Activated B cell treated with CpG ODN at 0.5 μM for 24 hours (primary cell): ENCODE measurements at regions not wholly inside any gene's neighbourhood (a gene's known extent, or its start where the extent isn't known, plus 50 kb on each side); places are given as distances from the start of the nearest gene placed in this dataset.

Experiments used
- ATAC-seq: fragments of 200-7000 bp; cut with Tn5 transposase; one replicate; pipeline ENCODE4 v1.10.0; 2021; ENCODE audit warnings: low read depth, mild to moderate bottlenecking, moderate library complexity
- CTCF ChIA-PET: fragments of 350-600 bp; sonication (Branson Sonifier 250); formaldehyde crosslinking; loops from one replicate; lab custom pipeline; 2021; ENCODE audit warnings: antibody characterized with exemption; lab: Charles Lee
- POLR2A ChIA-PET: fragments of 350-600 bp; sonication (Branson Sonifier 250); formaldehyde crosslinking; loops from one replicate; lab custom pipeline; 2021; ENCODE audit warnings: antibody characterized with exemption; lab: Charles Lee
- DNase-seq: peaks from one replicate; pipeline ENCODE4 v3.0.0; 2022
- H3K27ac Mint-ChIP-seq: one replicate; pipeline ENCODE4 v1.8.0; 2020; ENCODE audit warnings: mixed read lengths
- H3K27me3 Mint-ChIP-seq: one replicate; pipeline ENCODE4 v1.8.0; 2021; ENCODE audit warnings: mixed read lengths
- H3K36me3 Mint-ChIP-seq: one replicate; pipeline ENCODE4 v1.8.0; 2021; ENCODE audit warnings: low read depth, mixed read lengths
- H3K4me1 Mint-ChIP-seq: one replicate; pipeline ENCODE4 v1.8.0; 2021; ENCODE audit warnings: mixed read lengths
- H3K4me3 Mint-ChIP-seq: one replicate; pipeline ENCODE4 v1.8.0; 2020; ENCODE audit warnings: mild to moderate bottlenecking, mixed read lengths
- H3K9me3 Mint-ChIP-seq: one replicate; pipeline ENCODE4 v1.8.0; 2020; ENCODE audit warnings: mixed read lengths
- intact Hi-C: fragments of 100-400 bp; cut with micrococcal nuclease; formaldehyde crosslinking; loops from one replicate; pipeline ENCODE4 v1.15.1; 2024
- TF ChIP-seq, protein P1 (sequence below): fragments of 200-600 bp; IDR thresholded peaks from one replicate; pipeline ENCODE4 v1.8.0; 2022; ENCODE audit warnings: antibody characterized with exemption, mild to moderate bottlenecking

DNA sequence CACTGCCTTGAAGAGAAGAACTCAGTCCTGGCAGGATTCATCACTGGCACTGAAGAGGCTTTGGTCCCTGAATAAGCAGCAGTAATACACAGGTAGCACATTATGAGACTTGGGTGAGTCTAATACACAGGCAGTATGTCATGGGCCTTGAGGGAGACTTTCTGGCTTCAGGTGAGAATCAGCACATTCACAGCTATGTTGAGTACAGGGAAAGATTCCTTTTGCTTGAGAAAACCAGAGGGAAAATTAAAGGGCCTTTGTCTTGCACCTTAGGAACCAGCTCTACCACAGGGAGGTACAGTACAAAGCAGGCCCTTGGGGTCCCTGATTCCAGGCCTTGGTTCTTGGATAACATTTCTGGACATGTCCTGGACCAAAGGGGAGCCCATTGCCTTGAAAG is 484.6 kb downstream of the RFC3 start:
- no peaks in the 10 kb centered on the region for H3K36me3 Mint-ChIP-seq
- no peak for DNase-seq
- H3K9me3 Mint-ChIP-seq: peaks cover 4% of the 10 kb centered on the region
- TF ChIP-seq, protein P1, sequence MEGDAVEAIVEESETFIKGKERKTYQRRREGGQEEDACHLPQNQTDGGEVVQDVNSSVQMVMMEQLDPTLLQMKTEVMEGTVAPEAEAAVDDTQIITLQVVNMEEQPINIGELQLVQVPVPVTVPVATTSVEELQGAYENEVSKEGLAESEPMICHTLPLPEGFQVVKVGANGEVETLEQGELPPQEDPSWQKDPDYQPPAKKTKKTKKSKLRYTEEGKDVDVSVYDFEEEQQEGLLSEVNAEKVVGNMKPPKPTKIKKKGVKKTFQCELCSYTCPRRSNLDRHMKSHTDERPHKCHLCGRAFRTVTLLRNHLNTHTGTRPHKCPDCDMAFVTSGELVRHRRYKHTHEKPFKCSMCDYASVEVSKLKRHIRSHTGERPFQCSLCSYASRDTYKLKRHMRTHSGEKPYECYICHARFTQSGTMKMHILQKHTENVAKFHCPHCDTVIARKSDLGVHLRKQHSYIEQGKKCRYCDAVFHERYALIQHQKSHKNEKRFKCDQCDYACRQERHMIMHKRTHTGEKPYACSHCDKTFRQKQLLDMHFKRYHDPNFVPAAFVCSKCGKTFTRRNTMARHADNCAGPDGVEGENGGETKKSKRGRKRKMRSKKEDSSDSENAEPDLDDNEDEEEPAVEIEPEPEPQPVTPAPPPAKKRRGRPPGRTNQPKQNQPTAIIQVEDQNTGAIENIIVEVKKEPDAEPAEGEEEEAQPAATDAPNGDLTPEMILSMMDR: no peak
- H3K4me1 Mint-ChIP-seq: no peaks in the 10 kb centered on the region
- no peaks in the 10 kb centered on the region for H3K27me3 Mint-ChIP-seq
- ChIA-PET CTCF (no interaction called here), POLR2A (no interaction called here)
- no peak for ATAC-seq
- intact Hi-C loops: no loop called here
- H3K4me3 Mint-ChIP-seq: no peak overlapping the region
- H3K27ac Mint-ChIP-seq: no peak overlapping the region

DNA sequence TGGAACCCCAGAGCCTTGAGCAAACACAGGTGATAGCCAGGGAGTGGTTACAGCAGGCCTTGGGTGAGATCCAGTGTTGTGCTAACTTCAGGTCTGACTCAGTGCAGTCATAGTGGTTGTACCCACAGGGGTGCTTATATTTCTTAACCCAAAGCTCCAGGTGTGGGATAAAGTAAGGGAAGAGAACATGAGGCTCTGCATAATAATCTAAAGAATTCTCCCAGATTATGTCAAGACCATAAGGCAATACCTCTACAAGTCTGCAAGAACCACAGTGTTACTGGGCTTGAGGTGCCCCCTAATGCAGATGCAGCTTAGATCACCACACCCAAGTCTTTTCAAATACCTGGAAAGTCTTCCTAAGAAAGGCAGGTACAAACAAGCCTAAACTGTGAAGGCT is 485.4 kb downstream of the RFC3 start:
- intact Hi-C loops: no loop called here
- ChIA-PET POLR2A (no interaction called here), CTCF (no interaction called here)
- Mint-ChIP-seq H3K36me3 (no peaks in the 10 kb centered on the region), H3K27me3 (no peaks in the 10 kb centered on the region), H3K27ac (no peak overlapping the region), H3K4me1 (no peaks in the 10 kb centered on the region), H3K4me3 (no peak overlapping the region), H3K9me3 (peaks cover 4% of the 10 kb centered on the region)
- DNase-seq (no peak), ATAC-seq (no peak)
- TF ChIP-seq, protein P1: no peak

DNA sequence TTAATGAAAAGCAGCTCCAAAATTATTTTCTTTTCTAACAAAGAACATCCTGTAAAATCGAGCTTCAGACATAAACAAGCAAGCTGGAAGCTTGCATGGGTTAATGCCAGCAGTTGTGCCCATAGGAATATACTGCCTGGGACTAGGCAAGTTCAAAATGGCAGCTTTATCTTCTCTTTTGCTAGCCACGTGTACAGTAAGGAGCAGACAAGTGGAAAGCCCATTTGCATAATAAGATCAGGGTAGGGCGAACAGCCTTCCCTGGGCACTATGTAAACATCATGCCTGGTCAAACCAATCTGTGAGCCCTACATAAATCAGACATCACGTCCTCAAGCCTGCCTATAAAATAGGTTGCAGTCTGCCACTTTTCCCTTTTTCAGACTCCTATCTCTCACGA is 489.7 kb downstream of the RFC3 start:
- ChIA-PET CTCF (no interaction called here), POLR2A (no interaction called here)
- H3K27me3 Mint-ChIP-seq: no peaks in the 10 kb centered on the region
- no peak for DNase-seq
- H3K9me3 Mint-ChIP-seq: peaks cover 4% of the 10 kb centered on the region
- H3K36me3 Mint-ChIP-seq: no peaks in the 10 kb centered on the region
- intact Hi-C loops: no loop called here
- TF ChIP-seq, protein P1: no peak
- ATAC-seq: no peak
- H3K4me1 Mint-ChIP-seq: no peaks in the 10 kb centered on the region
- H3K27ac Mint-ChIP-seq: no peak overlapping the region
- no peak overlapping the region for H3K4me3 Mint-ChIP-seq

DNA sequence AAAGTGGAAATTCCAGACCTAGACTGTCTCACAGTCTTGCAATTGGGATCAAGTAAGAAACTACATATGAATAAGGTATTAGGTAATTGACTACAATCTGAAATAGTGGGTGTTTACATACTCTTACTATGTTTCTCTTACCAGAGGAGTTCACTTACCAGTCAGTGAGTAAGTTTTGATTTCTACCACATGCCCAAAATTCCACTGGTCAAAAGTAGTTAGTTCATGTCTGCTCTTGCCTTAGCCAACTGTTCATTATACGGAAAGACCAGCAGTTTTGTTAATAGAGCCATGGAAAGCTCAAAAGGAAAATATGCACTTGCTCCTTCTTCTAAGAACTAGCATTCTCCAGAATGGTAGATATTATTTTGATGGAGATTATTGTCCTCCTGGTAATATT is 490.8 kb downstream of the RFC3 start:
- H3K4me3 Mint-ChIP-seq: no peak overlapping the region
- ChIA-PET CTCF (no interaction called here), POLR2A (no interaction called here)
- H3K9me3 Mint-ChIP-seq: peaks cover 4% of the 10 kb centered on the region
- H3K27me3 Mint-ChIP-seq: no peaks in the 10 kb centered on the region
- intact Hi-C loops: no loop called here
- H3K36me3 Mint-ChIP-seq: no peaks in the 10 kb centered on the region
- ATAC-seq: no peak
- no peaks in the 10 kb centered on the region for H3K4me1 Mint-ChIP-seq
- DNase-seq: no peak
- TF ChIP-seq, protein P1: no peak
- H3K27ac Mint-ChIP-seq: no peak overlapping the region

DNA sequence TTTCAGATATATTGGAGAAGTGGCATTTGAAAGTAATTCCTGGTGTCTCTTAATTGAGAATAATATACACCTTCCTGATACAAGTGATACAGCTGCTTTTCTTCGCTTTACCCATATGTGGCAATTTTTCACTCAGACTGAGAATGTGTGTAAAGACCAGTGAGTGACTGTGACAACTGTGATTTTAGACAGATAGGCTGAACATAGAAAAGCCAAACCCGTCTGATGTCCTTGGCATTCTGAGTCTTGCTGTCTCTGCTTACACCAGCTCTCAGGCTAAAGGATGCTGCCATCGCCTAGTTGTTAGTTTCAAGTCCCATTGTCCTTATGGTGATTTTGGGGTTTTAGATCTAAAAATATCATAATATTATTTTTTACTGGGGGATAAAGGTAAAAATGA is 492.6 kb downstream of the RFC3 start:
- POLR2A ChIA-PET: no interaction called here

More for the DNA sequence above, 492.6 kb downstream of the RFC3 start:
- Mint-ChIP-seq H3K4me3 (no peak overlapping the region), H3K9me3 (no peaks in the 10 kb centered on the region), H3K27ac (no peak overlapping the region), H3K4me1 (no peaks in the 10 kb centered on the region), H3K27me3 (no peaks in the 10 kb centered on the region), H3K36me3 (no peaks in the 10 kb centered on the region)
- DNase-seq (no peak), ATAC-seq (no peak)
- CTCF ChIA-PET: no interaction called here
- TF ChIP-seq, protein P1: no peak
- intact Hi-C loops: no loop called here
